Karpas-422 (cell line): ENCODE measurements at regions not wholly inside any gene's neighbourhood (a gene's known extent, or its start where the extent isn't known, plus 50 kb on each side); places are given as distances from the start of the nearest gene placed in this dataset.

Experiments
- DNase-seq: peaks from one replicate; pipeline ENCODE4 v3.0.0-alpha.2; 2015
- H2AFZ ChIP-seq: fragments of 200-600 bp; sonication (generic); 2 replicates; pipeline ENCODE4 v1.6.1; 2014; ENCODE audit warnings: antibody characterized with exemption, low read length, mixed read lengths
- H3K27ac ChIP-seq: fragments of 200-600 bp; sonication (generic); 2 replicates; pipeline ENCODE4 v1.5.1; 2014; ENCODE audit warnings: mild to moderate bottlenecking, low read length, moderate library complexity
- H3K27me3 ChIP-seq: fragments of 200-600 bp; sonication (generic); 2 replicates; pipeline ENCODE4 v1.6.1; 2014; ENCODE audit warnings: low read length, mixed read lengths
- H3K36me3 ChIP-seq: fragments of 200-600 bp; sonication (generic); 2 replicates; pipeline ENCODE4 v1.6.1; 2014; ENCODE audit warnings: low read length, mixed read lengths; ENCODE audit not compliant: insufficient read depth
- H3K4me1 ChIP-seq: fragments of 200-600 bp; sonication (generic); 2 replicates; pipeline ENCODE4 v1.6.1; 2014; ENCODE audit warnings: mild to moderate bottlenecking, low read length, mixed read lengths
- H3K4me2 ChIP-seq: fragments of 200-600 bp; sonication (generic); 2 replicates; pipeline ENCODE4 v1.6.1; 2014; ENCODE audit warnings: low read length, low read depth, mild to moderate bottlenecking; ENCODE audit not compliant: poor library complexity, severe bottlenecking
- H3K4me3 ChIP-seq: fragments of 200-600 bp; sonication (generic); 2 replicates; pipeline ENCODE4 v1.5.1; 2014; ENCODE audit warnings: mild to moderate bottlenecking, antibody characterized with exemption, low read length, mixed read lengths
- H3K79me2 ChIP-seq: fragments of 200-600 bp; sonication (generic); 2 replicates; pipeline ENCODE4 v1.6.1; 2014; ENCODE audit warnings: mild to moderate bottlenecking, low read length, mixed read lengths
- H3K9ac ChIP-seq: fragments of 200-600 bp; sonication (generic); 2 replicates; pipeline ENCODE4 v1.6.0; 2014; ENCODE audit warnings: low read length
- H3K9me2 ChIP-seq: fragments of 200-600 bp; sonication (generic), shearing (Covaris generic); replicated peaks from 2 replicates; pipeline ENCODE4 v1.6.0; 2014; ENCODE audit warnings: mild to moderate bottlenecking, low read length, moderate library complexity; ENCODE audit not compliant: insufficient read depth
- H3K9me3 ChIP-seq: fragments of 300-700, 200-600 bp; sonication (generic); 2 replicates; pipeline ENCODE4 v1.6.1; 2014; ENCODE audit warnings: low read length, mixed read lengths
- H4K20me1 ChIP-seq: fragments of 200-600 bp; sonication (generic); 2 replicates; pipeline ENCODE4 v1.6.1; 2014; ENCODE audit warnings: mild to moderate bottlenecking, antibody characterized with exemption, low read length, low read depth; ENCODE audit not compliant: insufficient read depth

- H2AFZ ChIP-seq, result no peak overlapping the region
- no peak overlapping the region for H3K4me3 ChIP-seq
- no peaks in the 10 kb centered on the region for H3K27me3 ChIP-seq
- H3K4me1 ChIP-seq, result no peaks in the 10 kb centered on the region
- no peaks in the 10 kb centered on the region for H3K9me2 ChIP-seq
- no peak overlapping the region for H3K4me2 ChIP-seq
- no peaks in the 10 kb centered on the region for H4K20me1 ChIP-seq
- H3K27ac ChIP-seq, result no peak overlapping the region
- H3K9ac ChIP-seq, result no peak overlapping the region
- DNase-seq, result no peak
- no peaks in the 10 kb centered on the region for H3K79me2 ChIP-seq
- no peaks in the 10 kb centered on the region for H3K36me3 ChIP-seq
- H3K9me3 ChIP-seq, result no peaks in the 10 kb centered on the region
Observed at GRCh38 chr6:14999106-14999505, 246.8 kb upstream of the JARID2 start.

GRCh38 chr6:15001326-15001910 lies 244.5 kb upstream of the JARID2 start:
- no peak overlapping the region for H2AFZ ChIP-seq
- no peaks in the 10 kb centered on the region for H3K9me2 ChIP-seq
- H3K27ac ChIP-seq, result no peak overlapping the region
- no peaks in the 10 kb centered on the region for H4K20me1 ChIP-seq
- no peaks in the 10 kb centered on the region for H3K27me3 ChIP-seq
- no peak overlapping the region for H3K4me3 ChIP-seq
- no peaks in the 10 kb centered on the region for H3K36me3 ChIP-seq
- no peaks in the 10 kb centered on the region for H3K9me3 ChIP-seq
- no peaks in the 10 kb centered on the region for H3K4me1 ChIP-seq
- H3K9ac ChIP-seq, result no peak overlapping the region
- DNase-seq, result no peak
- no peaks in the 10 kb centered on the region for H3K79me2 ChIP-seq
- no peak overlapping the region for H3K4me2 ChIP-seq

GRCh38 chr6:15008269-15008668 lies 237.6 kb upstream of the JARID2 start:
- DNase-seq, result no peak
- no peak overlapping the region for H3K4me2 ChIP-seq
- H3K9ac ChIP-seq, result no peak overlapping the region
- H3K4me3 ChIP-seq, result no peak overlapping the region
- H3K36me3 ChIP-seq, result no peaks in the 10 kb centered on the region
- H3K9me3 ChIP-seq, result no peaks in the 10 kb centered on the region
- H3K27me3 ChIP-seq, result no peaks in the 10 kb centered on the region
- no peak overlapping the region for H3K27ac ChIP-seq
- H4K20me1 ChIP-seq, result no peaks in the 10 kb centered on the region
- no peaks in the 10 kb centered on the region for H3K9me2 ChIP-seq
- H3K79me2 ChIP-seq, result no peaks in the 10 kb centered on the region
- no peaks in the 10 kb centered on the region for H3K4me1 ChIP-seq
- no peak overlapping the region for H2AFZ ChIP-seq

GRCh38 chr6:15014958-15015357 lies 230.9 kb upstream of the JARID2 start:
- H3K4me2 ChIP-seq, result no peak overlapping the region
- no peak overlapping the region for H3K27ac ChIP-seq
- no peaks in the 10 kb centered on the region for H3K36me3 ChIP-seq
- no peak overlapping the region for H2AFZ ChIP-seq
- H3K4me3 ChIP-seq, result no peak overlapping the region
- DNase-seq, result no peak
- H4K20me1 ChIP-seq, result no peaks in the 10 kb centered on the region
- no peaks in the 10 kb centered on the region for H3K9me2 ChIP-seq
- H3K9ac ChIP-seq, result no peak overlapping the region
- no peaks in the 10 kb centered on the region for H3K4me1 ChIP-seq
- no peaks in the 10 kb centered on the region for H3K27me3 ChIP-seq
- no peaks in the 10 kb centered on the region for H3K79me2 ChIP-seq
- no peaks in the 10 kb centered on the region for H3K9me3 ChIP-seq

GRCh38 chr6:15016813-15017212 lies 229.1 kb upstream of the JARID2 start:
- Histone ChIP-seq H3K36me3 (no peaks in the 10 kb centered on the region), H3K4me1 (no peaks in the 10 kb centered on the region), H3K27ac (no peak overlapping the region), H3K4me3 (no peak overlapping the region), H4K20me1 (no peaks in the 10 kb centered on the region), H3K9me2 (no peaks in the 10 kb centered on the region), H3K79me2 (no peaks in the 10 kb centered on the region), H3K9me3 (no peaks in the 10 kb centered on the region), H3K4me2 (no peak overlapping the region), H2AFZ (no peak overlapping the region), H3K9ac (no peak overlapping the region), H3K27me3 (no peaks in the 10 kb centered on the region)
- no peak for DNase-seq

GRCh38 chr6:15017261-15017660 lies 228.6 kb upstream of the JARID2 start:
- Histone ChIP-seq H3K4me3 (no peak overlapping the region), H3K36me3 (no peaks in the 10 kb centered on the region), H3K4me1 (no peaks in the 10 kb centered on the region), H3K79me2 (no peaks in the 10 kb centered on the region), H3K4me2 (no peak overlapping the region), H3K9me3 (no peaks in the 10 kb centered on the region), H3K27ac (no peak overlapping the region), H2AFZ (no peak overlapping the region), H3K27me3 (no peaks in the 10 kb centered on the region), H3K9ac (no peak overlapping the region), H3K9me2 (no peaks in the 10 kb centered on the region), H4K20me1 (no peaks in the 10 kb centered on the region)
- DNase-seq, result no peak

GRCh38 chr6:15017803-15018202 lies 228.1 kb upstream of the JARID2 start:
- no peaks in the 10 kb centered on the region for H3K9me2 ChIP-seq
- H3K36me3 ChIP-seq, result no peaks in the 10 kb centered on the region
- H3K27ac ChIP-seq, result no peak overlapping the region
- H2AFZ ChIP-seq, result no peak overlapping the region
- no peaks in the 10 kb centered on the region for H3K9me3 ChIP-seq
- no peaks in the 10 kb centered on the region for H4K20me1 ChIP-seq
- H3K4me1 ChIP-seq, result no peaks in the 10 kb centered on the region
- no peak overlapping the region for H3K4me2 ChIP-seq
- DNase-seq, result no peak
- H3K79me2 ChIP-seq, result no peaks in the 10 kb centered on the region
- no peak overlapping the region for H3K4me3 ChIP-seq
- no peak overlapping the region for H3K9ac ChIP-seq
- no peaks in the 10 kb centered on the region for H3K27me3 ChIP-seq

- H3K4me2 ChIP-seq, result no peak overlapping the region
- H3K27me3 ChIP-seq, result no peaks in the 10 kb centered on the region
- H4K20me1 ChIP-seq, result no peaks in the 10 kb centered on the region
- no peaks in the 10 kb centered on the region for H3K9me3 ChIP-seq
- no peaks in the 10 kb centered on the region for H3K79me2 ChIP-seq
- H3K4me3 ChIP-seq, result no peak overlapping the region
- H3K9ac ChIP-seq, result no peak overlapping the region
- H3K27ac ChIP-seq, result no peak overlapping the region
- DNase-seq, result no peak
- no peaks in the 10 kb centered on the region for H3K9me2 ChIP-seq
- no peaks in the 10 kb centered on the region for H3K36me3 ChIP-seq
- H3K4me1 ChIP-seq, result no peaks in the 10 kb centered on the region
- no peak overlapping the region for H2AFZ ChIP-seq
Observed at GRCh38 chr6:15020119-15020770, 225.6 kb upstream of the JARID2 start.
